Transverse colon (tissue), 4 donors: ENCODE measurements at regions not wholly inside any gene's neighbourhood (a gene's known extent, or its start where the extent isn't known, plus 50 kb on each side); places are given as distances from the start of the nearest gene placed in this dataset.

Source experiments
- DNase-seq: peaks from one replicate; pipeline ENCODE4 v3.0.0-alpha.2; 2019
- H3K27ac ChIP-seq, 4 donors: fragments of 200-600 bp; sonication (generic); 2 replicates each; pipeline ENCODE4 v1.5.1; 2016 to 2018; ENCODE audit warnings: inconsistent platforms in 4 of 4
- H3K27me3 ChIP-seq: fragments of 200-600 bp; sonication (generic); 2 replicates; pipeline ENCODE4 v1.5.1; 2017; ENCODE audit warnings: inconsistent platforms
- H3K36me3 ChIP-seq, 4 donors: fragments of 200-600 bp; sonication (generic); 2 replicates each; pipeline ENCODE4 v1.5.1; 2017 to 2019; ENCODE audit warnings: inconsistent platforms in 4 of 4
- H3K4me1 ChIP-seq, 4 donors: fragments of 200-600 bp; sonication (generic); 2 replicates each; pipeline ENCODE4 v1.5.1; 2017 to 2020; ENCODE audit warnings: inconsistent platforms in 4 of 4
- H3K4me3 ChIP-seq, 4 donors: fragments of 200-600 bp; sonication (generic); 1 replicate in 1 of 4; 2 replicates in 3 of 4; pipeline versions ENCODE4 v1.5.1 to v1.6.1; 2017 to 2019; ENCODE audit warnings: inconsistent platforms in 4 of 4
- H3K9me3 ChIP-seq, 2 donors: fragments of 200-600 bp; sonication (generic); 2 replicates each; pipeline ENCODE4 v1.5.1; 2017 to 2019; ENCODE audit warnings: inconsistent platforms in 2 of 2
- EP300 ChIP-seq: sonication (generic); formaldehyde crosslinking; IDR thresholded peaks from one replicate; pipeline ENCODE4 v1.6.1; 2017; ENCODE audit warnings: antibody characterized with exemption, low read depth
- POLR2A ChIP-seq: fragments of 450-650 bp; IDR thresholded peaks from one replicate; pipeline ENCODE4 v1.6.1; 2016; ENCODE audit warnings: antibody characterized with exemption, mild to moderate bottlenecking, moderate library complexity
- POLR2AphosphoS5 ChIP-seq, 3 donors: sonication (generic); formaldehyde crosslinking; IDR thresholded peaks; one replicate each; pipeline ENCODE4 v1.6.1; 2016; ENCODE audit warnings: antibody characterized with exemption in 3 of 3
- WGBS, 2 donors: methylation state at CpG; one replicate each; pipeline ENCODE4 v1.1.5; 2018; ENCODE audit warnings: low coverage in 1 of 2; 5-methylcytosine and 5-hydroxymethylcytosine counted together
- in situ Hi-C, 4 donors: fragments of 200-750 bp; cut with MboI; loops; one replicate each; pipeline versions ENCODE4 v1.15.0 to v1.15.1; 2017; ENCODE audit warnings: low sequenced_read_pairs in 3 of 4, low pct_ligation_motif_present in 1 of 4, low pct_unique_long_range_greater_than_20kb in 1 of 4
- intact Hi-C: fragments of 100-400 bp; cut with DNase I; formaldehyde crosslinking; loops from one replicate; pipeline ENCODE4 v1.15.1; 2023; ENCODE audit warnings: low total_unique reads
- TF ChIP-seq, protein P1 (sequence below), 5 experiments: fragments of 200-600 bp in 3 of 5; fragments of 450-650 bp in 2 of 5; sonication (generic) in 3 of 5; IDR thresholded peaks; 1 replicate in 2 of 5; 2 replicates in 3 of 5; pipeline ENCODE4 v1.5.1; 2016 to 2017; ENCODE audit warnings: antibody characterized with exemption in 5 of 5, inconsistent platforms in 3 of 5, mild to moderate bottlenecking in 2 of 5, moderate library complexity in 1 of 5

DNA sequence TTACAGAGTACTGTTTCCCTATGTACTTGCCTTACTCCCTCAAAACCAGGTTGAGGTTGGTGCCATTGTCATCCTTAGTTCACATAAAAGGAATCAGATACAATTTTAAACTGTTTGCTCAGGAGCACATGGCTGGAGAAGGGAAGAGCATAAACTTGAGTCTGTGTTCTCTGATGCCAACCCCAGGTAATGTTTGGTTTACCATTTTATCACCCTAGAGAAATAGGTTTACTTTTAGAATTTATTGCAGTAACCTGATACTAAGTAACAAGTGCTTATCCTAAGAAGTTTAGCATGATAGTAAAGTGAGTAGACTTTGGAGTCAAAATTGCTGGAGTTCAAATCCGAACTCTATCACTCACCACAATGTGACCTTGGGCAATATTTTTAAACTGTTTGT is 86.3 kb downstream of the RFPL4B start:
- H3K27me3 ChIP-seq, result no peaks in the 10 kb centered on the region
- in situ Hi-C loops (no loop called here), intact Hi-C loops (no loop called here)
- WGBS, 2 donors, result 29 to 48% methylated on average over 1 of the region's 1 CpG
- no peak overlapping the region for H3K4me3 ChIP-seq
- H3K27ac ChIP-seq, result no peak overlapping the region
- no peak for DNase-seq
- H3K36me3 ChIP-seq, result no peaks in the 10 kb centered on the region
- no peaks in the 10 kb centered on the region for H3K9me3 ChIP-seq
- H3K4me1 ChIP-seq, result no peaks in the 10 kb centered on the region
- TF ChIP-seq POLR2A, result no peak
- TF ChIP-seq POLR2AphosphoS5 (IDR thresholded peaks at IDR 0.05), result no peak
- TF ChIP-seq, protein P1, sequence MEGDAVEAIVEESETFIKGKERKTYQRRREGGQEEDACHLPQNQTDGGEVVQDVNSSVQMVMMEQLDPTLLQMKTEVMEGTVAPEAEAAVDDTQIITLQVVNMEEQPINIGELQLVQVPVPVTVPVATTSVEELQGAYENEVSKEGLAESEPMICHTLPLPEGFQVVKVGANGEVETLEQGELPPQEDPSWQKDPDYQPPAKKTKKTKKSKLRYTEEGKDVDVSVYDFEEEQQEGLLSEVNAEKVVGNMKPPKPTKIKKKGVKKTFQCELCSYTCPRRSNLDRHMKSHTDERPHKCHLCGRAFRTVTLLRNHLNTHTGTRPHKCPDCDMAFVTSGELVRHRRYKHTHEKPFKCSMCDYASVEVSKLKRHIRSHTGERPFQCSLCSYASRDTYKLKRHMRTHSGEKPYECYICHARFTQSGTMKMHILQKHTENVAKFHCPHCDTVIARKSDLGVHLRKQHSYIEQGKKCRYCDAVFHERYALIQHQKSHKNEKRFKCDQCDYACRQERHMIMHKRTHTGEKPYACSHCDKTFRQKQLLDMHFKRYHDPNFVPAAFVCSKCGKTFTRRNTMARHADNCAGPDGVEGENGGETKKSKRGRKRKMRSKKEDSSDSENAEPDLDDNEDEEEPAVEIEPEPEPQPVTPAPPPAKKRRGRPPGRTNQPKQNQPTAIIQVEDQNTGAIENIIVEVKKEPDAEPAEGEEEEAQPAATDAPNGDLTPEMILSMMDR (IDR thresholded peaks at IDR 0.05), result no peak
- no peak for TF ChIP-seq EP300

DNA sequence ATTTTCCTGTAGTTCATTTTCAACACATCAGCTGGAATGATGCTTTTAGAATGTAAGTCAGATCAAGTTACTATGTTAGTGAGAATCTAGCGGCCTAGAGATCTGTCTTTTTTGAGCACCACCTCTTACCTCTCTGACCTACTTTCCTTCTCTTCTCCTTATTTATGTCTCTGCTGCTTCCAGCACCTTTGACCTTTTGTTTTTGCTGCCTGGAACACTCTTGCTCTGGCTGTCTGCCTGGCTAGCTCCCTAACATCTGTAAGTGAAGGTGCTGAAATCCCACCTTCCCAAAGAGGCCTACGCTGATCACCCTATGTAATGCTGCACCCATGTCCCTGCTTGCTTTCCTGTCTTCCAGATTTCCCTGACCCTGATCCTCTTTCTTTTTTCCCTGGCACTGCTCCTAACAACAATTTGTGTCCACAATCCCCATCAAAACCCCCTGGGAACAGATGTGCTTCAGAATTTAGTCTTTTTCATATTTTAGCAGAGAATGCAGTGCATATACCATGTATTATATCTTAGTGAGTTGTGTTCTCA is 87.8 kb downstream of the RFPL4B start:
- Histone ChIP-seq H3K4me1 (no peaks in the 10 kb centered on the region), H3K9me3 (no peaks in the 10 kb centered on the region), H3K36me3 (no peaks in the 10 kb centered on the region), H3K27ac (no peak overlapping the region), H3K4me3 (no peak overlapping the region), H3K27me3 (no peaks in the 10 kb centered on the region)
- TF ChIP-seq POLR2AphosphoS5 (IDR thresholded peaks at IDR 0.05) (no peak), POLR2A (no peak), EP300 (no peak)
- TF ChIP-seq, protein P1 (IDR thresholded peaks at IDR 0.05), result no peak
- intact Hi-C loops, result no loop called here
- in situ Hi-C loops, result no loop called here
- DNase-seq, result no peak
- WGBS, 2 donors, result 83 to 94% methylated on average over 2 of the region's 2 CpGs

DNA sequence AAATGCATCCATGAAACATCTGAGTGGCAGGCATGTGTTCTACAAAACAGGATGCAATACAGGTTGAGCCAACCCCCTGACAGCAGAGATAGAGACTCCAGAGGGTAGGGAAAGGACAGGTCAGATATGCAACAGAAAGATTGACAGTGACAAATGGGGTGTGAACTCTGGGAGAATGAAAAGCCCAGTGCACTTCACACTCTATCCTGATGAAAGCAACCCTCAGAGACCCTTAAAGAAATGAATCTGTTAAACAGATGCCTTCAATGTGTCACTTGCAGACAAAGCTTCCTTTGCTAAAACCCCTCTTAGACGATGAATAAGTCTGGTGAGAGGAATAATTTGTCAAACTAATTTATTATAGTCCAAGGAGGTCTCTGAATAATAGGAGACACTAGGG is 89.9 kb downstream of the RFPL4B start:
- Histone ChIP-seq H3K4me1 (no peaks in the 10 kb centered on the region), H3K27ac (no peak overlapping the region), H3K36me3 (no peaks in the 10 kb centered on the region), H3K4me3 (no peak overlapping the region), H3K27me3 (no peaks in the 10 kb centered on the region), H3K9me3 (no peaks in the 10 kb centered on the region)
- no peak for DNase-seq
- in situ Hi-C loops (no loop called here), intact Hi-C loops (no loop called here)
- 25 to 55% methylated on average over 1 of the region's 1 CpG for WGBS, 2 donors
- TF ChIP-seq POLR2AphosphoS5 (IDR thresholded peaks at IDR 0.05) (no peak), EP300 (no peak), POLR2A (no peak)
- TF ChIP-seq, protein P1 (IDR thresholded peaks at IDR 0.05), result no peak

DNA sequence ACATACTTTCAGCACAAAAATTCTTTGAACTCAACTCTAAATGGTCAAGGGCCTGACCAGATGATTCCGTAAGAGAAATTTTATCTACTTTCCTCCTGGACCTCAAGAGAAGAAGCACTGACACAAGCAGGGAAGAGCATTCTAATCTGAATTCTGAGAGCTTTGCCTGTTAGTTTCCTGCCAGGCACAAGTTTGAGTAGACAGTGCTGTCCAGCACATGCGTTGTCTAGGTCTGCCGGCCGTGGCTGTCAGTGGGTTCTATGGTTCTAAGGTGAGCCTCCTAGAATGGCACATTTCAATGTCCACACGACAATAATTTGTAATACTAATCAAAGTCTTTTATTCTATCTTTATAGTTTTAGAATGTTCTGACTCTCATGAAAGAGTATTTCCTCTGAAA is 91.9 kb downstream of the RFPL4B start:
- in situ Hi-C loops (no loop called here), intact Hi-C loops (no loop called here)
- Histone ChIP-seq H3K4me3 (no peak overlapping the region), H3K27me3 (no peaks in the 10 kb centered on the region), H3K27ac (no peak overlapping the region), H3K36me3 (no peaks in the 10 kb centered on the region), H3K9me3 (no peaks in the 10 kb centered on the region), H3K4me1 (no peaks in the 10 kb centered on the region)
- TF ChIP-seq, protein P1 (IDR thresholded peaks at IDR 0.05), result no peak
- TF ChIP-seq EP300 (no peak), POLR2A (no peak), POLR2AphosphoS5 (IDR thresholded peaks at IDR 0.05) (no peak)
- no peak for DNase-seq
- 83 to 88% methylated on average over 4 to 5 of the region's 5 CpGs for WGBS, 2 donors
